ENCODE measurements at regions not wholly inside any gene's neighbourhood (a gene's known extent, or its start where the extent isn't known, plus 50 kb on each side); places are given as distances from the start of the nearest gene placed in this dataset.

DNA sequence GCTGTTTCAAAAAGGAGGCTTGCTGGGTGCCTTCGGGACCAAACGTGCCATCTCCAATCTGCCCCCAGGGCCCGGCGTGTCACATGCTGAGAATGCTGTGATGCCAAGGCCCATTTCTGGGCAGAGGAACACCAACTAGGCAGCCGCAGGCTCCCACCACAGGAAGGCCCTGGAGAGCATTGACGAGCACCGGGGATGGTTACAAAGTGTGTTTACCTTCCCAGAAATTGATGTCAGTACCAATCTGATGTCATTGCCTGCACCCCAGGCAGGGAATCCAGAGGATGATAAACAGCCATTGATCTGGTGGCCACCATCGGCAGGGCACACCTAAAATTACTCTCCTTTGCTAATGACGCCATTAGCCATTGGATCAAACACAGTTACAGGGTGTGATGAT, 418.1 kb upstream of the CDH5 start:
- TF ChIP-seq, protein P1, sequence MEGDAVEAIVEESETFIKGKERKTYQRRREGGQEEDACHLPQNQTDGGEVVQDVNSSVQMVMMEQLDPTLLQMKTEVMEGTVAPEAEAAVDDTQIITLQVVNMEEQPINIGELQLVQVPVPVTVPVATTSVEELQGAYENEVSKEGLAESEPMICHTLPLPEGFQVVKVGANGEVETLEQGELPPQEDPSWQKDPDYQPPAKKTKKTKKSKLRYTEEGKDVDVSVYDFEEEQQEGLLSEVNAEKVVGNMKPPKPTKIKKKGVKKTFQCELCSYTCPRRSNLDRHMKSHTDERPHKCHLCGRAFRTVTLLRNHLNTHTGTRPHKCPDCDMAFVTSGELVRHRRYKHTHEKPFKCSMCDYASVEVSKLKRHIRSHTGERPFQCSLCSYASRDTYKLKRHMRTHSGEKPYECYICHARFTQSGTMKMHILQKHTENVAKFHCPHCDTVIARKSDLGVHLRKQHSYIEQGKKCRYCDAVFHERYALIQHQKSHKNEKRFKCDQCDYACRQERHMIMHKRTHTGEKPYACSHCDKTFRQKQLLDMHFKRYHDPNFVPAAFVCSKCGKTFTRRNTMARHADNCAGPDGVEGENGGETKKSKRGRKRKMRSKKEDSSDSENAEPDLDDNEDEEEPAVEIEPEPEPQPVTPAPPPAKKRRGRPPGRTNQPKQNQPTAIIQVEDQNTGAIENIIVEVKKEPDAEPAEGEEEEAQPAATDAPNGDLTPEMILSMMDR (IDR thresholded peaks at IDR 0.05): no peak
- no peak for TF ChIP-seq POLR2A (IDR thresholded peaks at IDR 0.05)

Measured in breast epithelium (tissue), 3 donors.